ENCODE measurements at regions not wholly inside any gene's neighbourhood (a gene's known extent, or its start where the extent isn't known, plus 50 kb on each side); places are given as distances from the start of the nearest gene placed in this dataset.

DNA sequence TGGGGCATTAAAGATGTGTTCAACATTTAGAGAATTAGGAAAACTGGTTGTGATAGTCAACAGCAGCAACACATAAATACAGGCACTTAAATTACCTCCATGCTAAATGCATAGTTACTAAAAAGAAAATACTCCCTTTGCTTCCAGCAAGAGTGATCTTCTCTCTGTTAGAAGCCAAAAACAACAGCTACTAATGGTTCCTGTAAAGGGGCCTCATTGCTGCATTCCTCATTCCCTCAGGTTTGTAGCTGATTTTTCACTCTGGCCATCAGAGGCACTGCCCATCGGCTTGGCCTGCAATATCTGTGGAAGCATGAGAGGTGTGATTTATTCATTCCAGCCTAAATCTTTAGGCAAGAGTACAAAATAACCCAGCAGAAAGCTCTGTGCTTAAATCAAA, 466.0 kb upstream of the ADAMTS16 start:
- intact Hi-C loops (cut with DNase I) = no loop called here
- TF ChIP-seq, protein P1, sequence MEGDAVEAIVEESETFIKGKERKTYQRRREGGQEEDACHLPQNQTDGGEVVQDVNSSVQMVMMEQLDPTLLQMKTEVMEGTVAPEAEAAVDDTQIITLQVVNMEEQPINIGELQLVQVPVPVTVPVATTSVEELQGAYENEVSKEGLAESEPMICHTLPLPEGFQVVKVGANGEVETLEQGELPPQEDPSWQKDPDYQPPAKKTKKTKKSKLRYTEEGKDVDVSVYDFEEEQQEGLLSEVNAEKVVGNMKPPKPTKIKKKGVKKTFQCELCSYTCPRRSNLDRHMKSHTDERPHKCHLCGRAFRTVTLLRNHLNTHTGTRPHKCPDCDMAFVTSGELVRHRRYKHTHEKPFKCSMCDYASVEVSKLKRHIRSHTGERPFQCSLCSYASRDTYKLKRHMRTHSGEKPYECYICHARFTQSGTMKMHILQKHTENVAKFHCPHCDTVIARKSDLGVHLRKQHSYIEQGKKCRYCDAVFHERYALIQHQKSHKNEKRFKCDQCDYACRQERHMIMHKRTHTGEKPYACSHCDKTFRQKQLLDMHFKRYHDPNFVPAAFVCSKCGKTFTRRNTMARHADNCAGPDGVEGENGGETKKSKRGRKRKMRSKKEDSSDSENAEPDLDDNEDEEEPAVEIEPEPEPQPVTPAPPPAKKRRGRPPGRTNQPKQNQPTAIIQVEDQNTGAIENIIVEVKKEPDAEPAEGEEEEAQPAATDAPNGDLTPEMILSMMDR (IDR thresholded peaks at IDR 0.05) = no peak
- Histone ChIP-seq H3K4me1 (no peaks in the 10 kb centered on the region), H3K4me3 (no peak overlapping the region), H3K36me3 (no peaks in the 10 kb centered on the region), H3K27me3 (no peaks in the 10 kb centered on the region), H3K9me3 (no peaks in the 10 kb centered on the region), H3K27ac (no peak overlapping the region)
- DNase-seq (ENCODE audit: low spot score in 2 of 2) = no peak

DNA sequence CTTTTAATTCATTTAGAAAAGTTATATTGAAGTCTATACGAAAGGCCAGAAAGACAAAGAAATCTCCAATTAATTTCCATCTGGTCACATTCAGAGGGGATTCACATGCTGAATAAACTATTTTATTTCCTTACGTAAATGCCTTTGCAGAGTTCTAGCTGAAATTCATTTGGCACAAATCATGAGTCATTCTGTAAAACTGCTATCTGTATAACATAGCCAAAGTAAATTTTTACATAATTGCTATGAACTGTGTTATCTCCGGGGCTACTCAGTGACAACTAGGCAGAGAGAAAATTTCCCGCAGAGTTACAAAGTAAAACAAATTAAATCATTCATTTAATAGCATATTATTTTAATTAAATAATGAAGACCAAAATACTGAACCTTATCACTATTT, 463.2 kb upstream of the ADAMTS16 start:
- no peaks in the 10 kb centered on the region for H3K9me3 ChIP-seq
- H3K27ac ChIP-seq = no peak overlapping the region
- DNase-seq (ENCODE audit: low spot score in 2 of 2) = no peak
- TF ChIP-seq, protein P1 (IDR thresholded peaks at IDR 0.05) = no peak
- no peak overlapping the region for H3K4me3 ChIP-seq
- H3K27me3 ChIP-seq = no peaks in the 10 kb centered on the region
- intact Hi-C loops (cut with DNase I) = no loop called here
- no peaks in the 10 kb centered on the region for H3K36me3 ChIP-seq
- H3K4me1 ChIP-seq = no peaks in the 10 kb centered on the region

DNA sequence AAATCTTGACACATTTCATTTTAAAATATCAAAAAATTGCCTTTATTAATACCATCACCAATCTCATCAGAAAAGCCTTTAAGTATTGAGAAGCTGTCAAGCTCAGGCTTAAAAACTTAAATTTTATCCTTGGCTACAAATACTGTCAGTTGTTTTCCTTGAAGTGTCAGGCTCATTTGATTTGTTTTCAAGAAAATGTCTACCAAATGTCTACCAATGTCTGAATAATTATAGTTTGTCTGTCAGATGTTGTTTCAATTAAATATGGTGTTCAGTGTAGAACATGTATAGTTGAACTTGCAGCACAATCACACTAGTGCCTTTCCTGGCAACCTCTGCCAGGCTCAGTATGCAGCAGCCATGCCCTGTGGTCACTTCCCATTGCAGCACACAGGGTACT, 455.2 kb upstream of the ADAMTS16 start:
- intact Hi-C loops (cut with DNase I) = no loop called here
- H3K36me3 ChIP-seq = no peaks in the 10 kb centered on the region
- H3K27ac ChIP-seq = no peak overlapping the region
- TF ChIP-seq, protein P1 (IDR thresholded peaks at IDR 0.05) = no peak
- H3K4me1 ChIP-seq = no peaks in the 10 kb centered on the region
- H3K27me3 ChIP-seq = no peaks in the 10 kb centered on the region
- H3K4me3 ChIP-seq = no peak overlapping the region
- H3K9me3 ChIP-seq = no peaks in the 10 kb centered on the region
- DNase-seq (ENCODE audit: low spot score in 2 of 2) = no peak

DNA sequence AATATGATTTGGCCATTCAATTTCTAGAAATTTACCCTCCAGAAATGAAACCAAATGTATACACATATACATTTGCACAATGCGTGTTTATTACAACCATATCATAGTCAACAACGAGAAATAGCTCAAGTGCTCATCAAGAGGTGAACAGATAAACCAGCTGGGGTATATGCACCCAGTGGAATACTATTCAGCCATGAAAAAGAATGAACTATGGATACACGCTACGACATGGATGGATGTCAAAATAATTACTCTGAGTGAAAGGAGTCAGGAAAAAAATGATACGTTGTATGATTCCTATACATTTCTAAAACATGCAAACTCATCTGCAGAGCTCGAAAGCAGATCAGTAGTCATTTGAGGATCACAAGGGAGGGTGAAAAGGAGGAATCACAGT, 441.5 kb upstream of the ADAMTS16 start:
- Histone ChIP-seq H3K4me1 (no peaks in the 10 kb centered on the region), H3K4me3 (no peak overlapping the region), H3K27me3 (no peaks in the 10 kb centered on the region), H3K27ac (no peak overlapping the region), H3K9me3 (no peaks in the 10 kb centered on the region), H3K36me3 (no peaks in the 10 kb centered on the region)
- DNase-seq (ENCODE audit: low spot score in 2 of 2) = no peak
- intact Hi-C loops (cut with DNase I) = no loop called here
- TF ChIP-seq, protein P1 (IDR thresholded peaks at IDR 0.05) = no peak

DNA sequence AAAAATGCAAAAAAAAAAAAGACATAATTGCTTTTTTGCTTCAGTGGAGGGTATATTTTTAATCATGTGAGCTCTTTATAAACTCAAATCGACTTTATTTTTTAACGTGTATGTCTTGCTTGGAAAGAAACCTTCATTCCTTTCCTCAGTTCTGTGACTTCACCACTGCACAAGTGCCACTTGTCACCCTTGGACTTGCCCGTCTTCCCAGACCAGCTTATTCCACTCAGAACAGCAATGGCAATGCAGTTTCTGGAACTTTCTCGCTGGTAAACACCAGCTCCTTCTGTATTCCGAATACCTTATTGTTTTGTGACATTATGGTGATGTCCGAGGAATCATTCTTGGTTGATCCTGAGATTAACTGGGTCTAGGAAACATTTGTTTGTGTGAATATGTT, 440.5 kb upstream of the ADAMTS16 start:
- no peaks in the 10 kb centered on the region for H3K9me3 ChIP-seq
- no peaks in the 10 kb centered on the region for H3K36me3 ChIP-seq
- TF ChIP-seq, protein P1 (IDR thresholded peaks at IDR 0.05) = no peak
- H3K27me3 ChIP-seq = no peaks in the 10 kb centered on the region
- no peaks in the 10 kb centered on the region for H3K4me1 ChIP-seq
- intact Hi-C loops (cut with DNase I) = no loop called here
- no peak overlapping the region for H3K27ac ChIP-seq
- no peak for DNase-seq (ENCODE audit: low spot score in 2 of 2)
- no peak overlapping the region for H3K4me3 ChIP-seq

DNA sequence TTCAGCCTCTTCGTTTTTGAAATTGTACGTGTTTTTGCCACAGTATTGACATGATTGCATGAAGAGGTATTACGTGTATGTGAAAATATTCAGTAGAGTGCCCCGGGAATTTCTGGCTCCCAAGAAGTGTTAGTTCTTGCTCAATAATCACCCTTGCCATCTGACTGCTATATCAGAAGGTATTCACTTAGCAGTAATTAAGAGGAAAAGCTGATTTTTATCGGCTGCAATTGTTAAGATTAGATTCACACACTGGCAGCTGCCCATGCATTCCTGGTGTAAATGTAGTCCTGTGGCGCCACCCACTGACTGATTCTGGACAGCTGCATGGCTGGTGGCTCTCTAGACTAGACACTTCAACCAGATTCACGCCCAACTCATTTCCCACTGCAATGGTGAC, 440.1 kb upstream of the ADAMTS16 start:
- Histone ChIP-seq H3K36me3 (no peaks in the 10 kb centered on the region), H3K27me3 (no peaks in the 10 kb centered on the region), H3K27ac (no peak overlapping the region), H3K9me3 (no peaks in the 10 kb centered on the region), H3K4me1 (no peaks in the 10 kb centered on the region), H3K4me3 (no peak overlapping the region)
- TF ChIP-seq, protein P1 (IDR thresholded peaks at IDR 0.05) = no peak
- intact Hi-C loops (cut with DNase I) = no loop called here
- DNase-seq (ENCODE audit: low spot score in 2 of 2) = no peak
